HCT116 (cell line): ENCODE measurements at regions not wholly inside any gene's neighbourhood (a gene's known extent, or its start where the extent isn't known, plus 50 kb on each side); places are given as distances from the start of the nearest gene placed in this dataset.

ENCODE experiments used
- ATAC-seq: fragments of 200-7000 bp; cut with Tn5 transposase; 2 replicates; pipeline ENCODE4 v1.9.1; 2020; ENCODE audit warnings: mild to moderate bottlenecking, moderate library complexity
- BruUV-seq: library from RNA; stranded (reverse); fragments of 400-500 nt; replicated peaks from 2 replicates; lab custom pipeline; 2021; lab: Mats Ljungman, UMichigan
- CTCF ChIA-PET: fragments of 300-600 bp; sonication (Branson Sonifier 250); formaldehyde crosslinking; loops from one replicate; lab custom pipeline; 2021; ENCODE audit warnings: antibody characterized with exemption; lab: Charles Lee
- POLR2A ChIA-PET: fragments of 300-600, 350-600 bp; sonication (Branson Sonifier 250); formaldehyde crosslinking; loops from one replicate; lab custom pipeline; 2021; ENCODE audit warnings: antibody characterized with exemption; lab: Charles Lee
- RAD21 ChIA-PET, 2 experiments: fragments of 300-600 bp; sonication (Branson Sonifier 250); formaldehyde crosslinking; loops; one replicate each; lab custom pipeline; 2023; ENCODE audit warnings: low total read pairs in 2 of 2; ENCODE audit not compliant: uncharacterized antibody in 2 of 2, unreplicated experiment in 2 of 2, low non-redundant PET in 1 of 2; lab: Charles Lee
- DNase-seq: peaks from one replicate; pipeline ENCODE4 v3.0.0-alpha.2; 2010; ENCODE audit warnings: low read depth, low spot score
- H2AFZ ChIP-seq: fragments of 200-600 bp; shearing (Covaris generic), sonication (generic); 2 replicates; pipeline ENCODE4 v1.6.1; 2017; ENCODE audit warnings: low read depth, mixed run types, mixed read lengths, antibody characterized with exemption, low read length; ENCODE audit not compliant: poor library complexity, severe bottlenecking
- H3K27ac ChIP-seq: 2 replicates; pipeline ENCODE4 v1.5.1; 2012; ENCODE audit warnings: low read depth, low read length
- H3K27me3 ChIP-seq: fragments of 200-600 bp; sonication (generic); 2 replicates; pipeline ENCODE4 v1.6.1; 2016; ENCODE audit warnings: mixed run types, low read length, mixed read lengths; ENCODE audit not compliant: insufficient read depth
- H3K36me3 ChIP-seq, 2 experiments: fragments of 200-500 bp in 1 of 2; fragments of 200-600 bp in 1 of 2; sonication (Bioruptor generic) in 1 of 2; sonication (generic) in 1 of 2; 2 replicates each; pipeline versions ENCODE4 v1.5.1 to v1.6.1; 2014 to 2016; ENCODE audit warnings: low read length in 2 of 2, inconsistent platforms in 1 of 2, mixed read lengths in 1 of 2, mixed run types in 1 of 2; ENCODE audit not compliant: insufficient read depth in 2 of 2, control insufficient read depth in 1 of 2
- H3K4me1 ChIP-seq, 2 experiments: fragments of 200-600 bp in 1 of 2; sonication (generic) in 1 of 2; 2 replicates each; pipeline versions ENCODE4 v1.5.1 to v1.6.1; 2012 to 2017; ENCODE audit warnings: low read length in 2 of 2, inconsistent platforms in 1 of 2, mild to moderate bottlenecking in 1 of 2, mixed read lengths in 1 of 2, mixed run types in 1 of 2, moderate library complexity in 1 of 2; ENCODE audit not compliant: insufficient read depth in 2 of 2, control insufficient read depth in 1 of 2
- H3K4me2 ChIP-seq: fragments of 200-600 bp; sonication (generic); 2 replicates; pipeline ENCODE4 v1.6.1; 2017; ENCODE audit warnings: mixed run types, low read length, mixed read lengths
- H3K4me3 ChIP-seq, 2 experiments: fragments of 200-600 bp in 1 of 2; sonication (generic) in 1 of 2; replicated peaks in 1 of 2; 2 replicates each; pipeline ENCODE4 v1.5.1; 2011 to 2016; ENCODE audit warnings: low read length in 2 of 2, control low read depth in 1 of 2, low read depth in 1 of 2, mild to moderate bottlenecking in 1 of 2, mixed read lengths in 1 of 2, mixed run types in 1 of 2
- H3K79me2 ChIP-seq: fragments of 200-600 bp; sonication (generic); 2 replicates; pipeline ENCODE4 v1.6.1; 2017; ENCODE audit warnings: mild to moderate bottlenecking, mixed run types, low read length, moderate library complexity, mixed read lengths; ENCODE audit not compliant: insufficient read depth
- H3K9ac ChIP-seq: fragments of 200-600 bp; sonication (generic); 2 replicates; pipeline ENCODE4 v1.6.1; 2016; ENCODE audit warnings: low read length, mixed read lengths
- H3K9me2 ChIP-seq: fragments of 200-600 bp; sonication (generic), shearing (Covaris generic); 2 replicates; pipeline ENCODE4 v1.6.1; 2017; ENCODE audit warnings: mixed run types, mild to moderate bottlenecking, moderate library complexity; ENCODE audit not compliant: insufficient read depth
- H3K9me3 ChIP-seq, 2 experiments: fragments of 200-500 bp in 1 of 2; fragments of 200-600 bp in 1 of 2; sonication (Bioruptor generic) in 1 of 2; sonication (generic) in 1 of 2; 2 replicates each; pipeline ENCODE4 v1.6.1; 2014 to 2017; ENCODE audit warnings: low read length in 2 of 2, mixed read lengths in 2 of 2, inconsistent platforms in 1 of 2, low read depth in 1 of 2, mild to moderate bottlenecking in 1 of 2, mixed run types in 1 of 2, moderate library complexity in 1 of 2; ENCODE audit not compliant: control insufficient read depth in 1 of 2, insufficient read depth in 1 of 2
- H4K20me1 ChIP-seq: fragments of 200-600 bp; sonication (generic), shearing (Covaris generic); 2 replicates; pipeline ENCODE4 v1.6.1; 2017; ENCODE audit warnings: mixed run types, mild to moderate bottlenecking, moderate library complexity; ENCODE audit not compliant: insufficient read depth
- CEBPB ChIP-seq: IDR thresholded peaks from 2 replicates; pipeline ENCODE4 v1.6.1; 2012; ENCODE audit warnings: low read depth
- EGR1 ChIP-seq: IDR thresholded peaks from 2 replicates; pipeline ENCODE4 v1.6.1; 2012; ENCODE audit warnings: low read depth
- EZH2 ChIP-seq: fragments of 200-600 bp; sonication (generic); IDR thresholded peaks from 2 replicates; pipeline ENCODE4 v1.6.1; 2017; ENCODE audit warnings: antibody characterized with exemption, mixed run types
- EZH2phosphoT487 ChIP-seq: fragments of 200-600 bp; IDR thresholded peaks from 2 replicates; pipeline ENCODE4 v1.6.1; 2018; ENCODE audit warnings: antibody characterized with exemption, borderline replicate concordance
- JUND ChIP-seq: IDR thresholded peaks from 2 replicates; pipeline ENCODE4 v1.6.1; 2012
- POLR2A ChIP-seq: IDR thresholded peaks from 2 replicates; pipeline ENCODE4 v1.7.0; 2011; ENCODE audit warnings: borderline replicate concordance; ENCODE audit not compliant: insufficient read depth, insufficient read length; ENCODE audit errors: extremely low read depth
- POLR2AphosphoS5 ChIP-seq: IDR thresholded peaks from 2 replicates; pipeline ENCODE4 v1.6.1; 2011; ENCODE audit warnings: mild to moderate bottlenecking, low read depth, low read length, moderate library complexity
- RAD21 ChIP-seq: IDR thresholded peaks from 2 replicates; pipeline ENCODE4 v1.6.1; 2012; ENCODE audit warnings: low read depth, mild to moderate bottlenecking
- SP1 ChIP-seq: IDR thresholded peaks from 2 replicates; pipeline ENCODE4 v1.6.1; 2012; ENCODE audit warnings: low read depth
- SRF ChIP-seq: IDR thresholded peaks from 2 replicates; pipeline ENCODE4 v1.6.1; 2012; ENCODE audit warnings: low read depth
- YY1 ChIP-seq: IDR thresholded peaks from 2 replicates; pipeline ENCODE4 v1.6.1; 2011; ENCODE audit warnings: low read length, low read depth, moderate library complexity, mild to moderate bottlenecking; ENCODE audit not compliant: insufficient replicate concordance; ENCODE audit errors: extremely low read depth
- ZFX ChIP-seq: fragments of 450-650 bp; IDR thresholded peaks from 2 replicates; pipeline ENCODE4 v1.6.1; 2017
- ZNF274 ChIP-seq: fragments of 200-500 bp; sonication (Bioruptor generic); IDR thresholded peaks from 2 replicates; pipeline ENCODE4 v1.6.1; 2014; ENCODE audit warnings: mild to moderate bottlenecking, low read depth, low read length, inconsistent platforms
- intact Hi-C: fragments of 100-400 bp; cut with micrococcal nuclease; formaldehyde crosslinking; loops from 2 replicates; pipeline ENCODE4 v1.10.0; 2022
- TF ChIP-seq, protein P1 (sequence below): IDR thresholded peaks from 2 replicates; pipeline ENCODE4 v1.6.1; 2011; ENCODE audit warnings: mild to moderate bottlenecking, low read length, moderate library complexity; ENCODE audit not compliant: insufficient replicate concordance; ENCODE audit errors: extremely low read depth
- TF ChIP-seq, protein P2 (sequence below): IDR thresholded peaks from 2 replicates; pipeline ENCODE4 v1.6.1; 2012
- TF ChIP-seq, protein P3 (sequence below): IDR thresholded peaks from 2 replicates; pipeline ENCODE4 v1.6.1; 2012

DNA sequence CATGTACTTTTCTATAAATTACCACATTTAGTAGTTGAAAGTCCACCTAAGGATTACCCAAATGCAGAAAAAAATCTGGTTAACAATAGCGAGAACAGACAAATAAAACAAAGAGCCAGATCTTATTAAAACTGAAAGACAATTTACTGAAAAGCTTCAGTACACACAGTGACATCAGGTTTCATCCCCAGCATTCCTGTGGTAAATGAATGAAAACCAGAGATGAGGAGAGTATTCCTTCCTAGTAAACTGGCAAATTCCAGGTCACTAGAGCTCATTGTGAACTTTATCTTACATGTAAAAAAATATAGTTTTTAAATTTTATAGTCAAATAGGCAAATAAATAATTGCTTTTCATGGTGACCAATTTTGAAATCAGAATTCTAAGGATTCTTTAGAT, 1290.5 kb downstream of the ADGRL3 start:
- ChIA-PET RAD21 (no interaction called here), CTCF (no interaction called here), POLR2A (no interaction called here)
- H2AFZ ChIP-seq, result no peak overlapping the region
- H3K9ac ChIP-seq, result no peak overlapping the region
- no peak overlapping the region for H3K4me2 ChIP-seq
- no peaks in the 10 kb centered on the region for H3K27me3 ChIP-seq
- intact Hi-C loops, result no loop called here
- H3K9me3 ChIP-seq, result peaks cover 7 to 8% of the 10 kb centered on the region in 2 experiments; a peak in 2 of 4 replicates
- no TSS peak for BruUV-seq
- H3K9me2 ChIP-seq, result no peaks in the 10 kb centered on the region
- H3K4me1 ChIP-seq, result no peaks in the 10 kb centered on the region
- no peak for DNase-seq
- no peaks in the 10 kb centered on the region for H4K20me1 ChIP-seq
- TF ChIP-seq SRF (no peak), POLR2AphosphoS5 (no peak), YY1 (no peak), ZNF274 (no peak), CEBPB (no peak), EGR1 (no peak), ZFX (no peak), POLR2A (no peak), SP1 (no peak), EZH2 (no peak), EZH2phosphoT487 (no peak), RAD21 (no peak), JUND (no peak)
- TF ChIP-seq, protein P1, sequence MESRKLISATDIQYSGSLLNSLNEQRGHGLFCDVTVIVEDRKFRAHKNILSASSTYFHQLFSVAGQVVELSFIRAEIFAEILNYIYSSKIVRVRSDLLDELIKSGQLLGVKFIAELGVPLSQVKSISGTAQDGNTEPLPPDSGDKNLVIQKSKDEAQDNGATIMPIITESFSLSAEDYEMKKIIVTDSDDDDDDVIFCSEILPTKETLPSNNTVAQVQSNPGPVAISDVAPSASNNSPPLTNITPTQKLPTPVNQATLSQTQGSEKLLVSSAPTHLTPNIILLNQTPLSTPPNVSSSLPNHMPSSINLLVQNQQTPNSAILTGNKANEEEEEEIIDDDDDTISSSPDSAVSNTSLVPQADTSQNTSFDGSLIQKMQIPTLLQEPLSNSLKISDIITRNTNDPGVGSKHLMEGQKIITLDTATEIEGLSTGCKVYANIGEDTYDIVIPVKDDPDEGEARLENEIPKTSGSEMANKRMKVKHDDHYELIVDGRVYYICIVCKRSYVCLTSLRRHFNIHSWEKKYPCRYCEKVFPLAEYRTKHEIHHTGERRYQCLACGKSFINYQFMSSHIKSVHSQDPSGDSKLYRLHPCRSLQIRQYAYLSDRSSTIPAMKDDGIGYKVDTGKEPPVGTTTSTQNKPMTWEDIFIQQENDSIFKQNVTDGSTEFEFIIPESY, result no peak
- TF ChIP-seq, protein P2, sequence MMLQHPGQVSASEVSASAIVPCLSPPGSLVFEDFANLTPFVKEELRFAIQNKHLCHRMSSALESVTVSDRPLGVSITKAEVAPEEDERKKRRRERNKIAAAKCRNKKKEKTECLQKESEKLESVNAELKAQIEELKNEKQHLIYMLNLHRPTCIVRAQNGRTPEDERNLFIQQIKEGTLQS, result no peak
- TF ChIP-seq, protein P3, sequence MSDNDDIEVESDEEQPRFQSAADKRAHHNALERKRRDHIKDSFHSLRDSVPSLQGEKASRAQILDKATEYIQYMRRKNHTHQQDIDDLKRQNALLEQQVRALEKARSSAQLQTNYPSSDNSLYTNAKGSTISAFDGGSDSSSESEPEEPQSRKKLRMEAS, result no peak
- H3K4me3 ChIP-seq, result no peak overlapping the region
- H3K36me3 ChIP-seq, result no peaks in the 10 kb centered on the region
- ATAC-seq, result no peak
- no peak overlapping the region for H3K27ac ChIP-seq
- H3K79me2 ChIP-seq, result no peaks in the 10 kb centered on the region
